Central memory CD8-positive, alpha-beta T cell (primary cell): ENCODE measurements at regions not wholly inside any gene's neighbourhood (a gene's known extent, or its start where the extent isn't known, plus 50 kb on each side); places are given as distances from the start of the nearest gene placed in this dataset.

Source experiments
- ATAC-seq: fragments of 150-1000 bp; cut with Tn5 transposase; replicated peaks from 2 replicates; pipeline ENCODE4 v1.10.0; 2022; ENCODE audit warnings: mild to moderate bottlenecking, moderate FRiP score, moderate number of reproducible peaks; ENCODE audit not compliant: poor library complexity, severe bottlenecking; ENCODE audit errors: extremely low read depth
- DNase-seq, 2 donors: peaks; one replicate each; pipeline ENCODE4 v3.0.0; 2021; ENCODE audit warnings: low spot score in 2 of 2
- H3K27ac Mint-ChIP-seq: one replicate; pipeline ENCODE4 v1.8.0; 2022; ENCODE audit warnings: low read depth, mild to moderate bottlenecking, moderate library complexity, mixed read lengths
- H3K27me3 Mint-ChIP-seq: one replicate; pipeline ENCODE4 v1.8.0; 2022; ENCODE audit warnings: mixed read lengths
- H3K36me3 Mint-ChIP-seq: one replicate; pipeline ENCODE4 v1.8.0; 2022; ENCODE audit warnings: mild to moderate bottlenecking, moderate library complexity, mixed read lengths; ENCODE audit not compliant: insufficient read depth
- H3K4me1 Mint-ChIP-seq: one replicate; pipeline ENCODE4 v1.8.0; 2022; ENCODE audit warnings: mixed read lengths
- H3K4me3 Mint-ChIP-seq: one replicate; pipeline ENCODE4 v1.8.0; 2022; ENCODE audit warnings: mild to moderate bottlenecking, moderate library complexity, mixed read lengths
- H3K9me3 Mint-ChIP-seq: one replicate; pipeline ENCODE4 v1.8.0; 2022; ENCODE audit warnings: mixed read lengths

GRCh38 chr7:22589641-22590201 lies 89.7 kb upstream of the STEAP1B start:
- ATAC-seq = no peak
- Mint-ChIP-seq H3K27me3 (peaks cover 25% of the 10 kb centered on the region), H3K4me1 (peaks cover 5% of the 10 kb centered on the region), H3K4me3 (no peak overlapping the region), H3K27ac (no peak overlapping the region), H3K9me3 (no peaks in the 10 kb centered on the region), H3K36me3 (no peaks in the 10 kb centered on the region)
- no peak for DNase-seq

GRCh38 chr7:22588351-22588750 lies 88.4 kb upstream of the STEAP1B start:
- DNase-seq = no peak
- Mint-ChIP-seq H3K4me1 (peaks cover 5% of the 10 kb centered on the region), H3K27ac (no peak overlapping the region), H3K9me3 (no peaks in the 10 kb centered on the region), H3K4me3 (no peak overlapping the region), H3K27me3 (peaks cover 25% of the 10 kb centered on the region), H3K36me3 (no peaks in the 10 kb centered on the region)
- no peak for ATAC-seq

GRCh38 chr7:22587322-22587721 lies 87.3 kb upstream of the STEAP1B start:
- DNase-seq (no peak), ATAC-seq (no peak)
- Mint-ChIP-seq H3K4me3 (no peak overlapping the region), H3K27me3 (peaks cover 16% of the 10 kb centered on the region), H3K36me3 (no peaks in the 10 kb centered on the region), H3K27ac (peak overlapping the region; percentile 11), H3K9me3 (no peaks in the 10 kb centered on the region), H3K4me1 (peaks cover 5% of the 10 kb centered on the region)

GRCh38 chr7:22586786-22587140 lies 86.8 kb upstream of the STEAP1B start:
- Mint-ChIP-seq H3K4me3 (no peak overlapping the region), H3K9me3 (no peaks in the 10 kb centered on the region), H3K36me3 (no peaks in the 10 kb centered on the region), H3K4me1 (peaks cover 5% of the 10 kb centered on the region), H3K27ac (peak overlapping the region; percentile 11), H3K27me3 (peaks cover 11% of the 10 kb centered on the region)
- DNase-seq (no peak), ATAC-seq (no peak)

- DNase-seq = no peak
- H3K4me3 Mint-ChIP-seq = no peak overlapping the region
- H3K4me1 Mint-ChIP-seq = peaks cover 5% of the 10 kb centered on the region
- H3K36me3 Mint-ChIP-seq = no peaks in the 10 kb centered on the region
- H3K27me3 Mint-ChIP-seq = peaks cover 11% of the 10 kb centered on the region
- H3K27ac Mint-ChIP-seq = no peak overlapping the region
- ATAC-seq = no peak
- H3K9me3 Mint-ChIP-seq = no peaks in the 10 kb centered on the region
Measured at GRCh38 chr7:22586101-22586785, 86.3 kb upstream of the STEAP1B start.

- no peaks in the 10 kb centered on the region for H3K36me3 Mint-ChIP-seq
- ATAC-seq = no peak
- H3K27me3 Mint-ChIP-seq = no peaks in the 10 kb centered on the region
- DNase-seq = no peak
- no peaks in the 10 kb centered on the region for H3K9me3 Mint-ChIP-seq
- H3K4me3 Mint-ChIP-seq = no peak overlapping the region
- peaks cover 5% of the 10 kb centered on the region for H3K4me1 Mint-ChIP-seq
- H3K27ac Mint-ChIP-seq = no peak overlapping the region
Measured at GRCh38 chr7:22584179-22584578, 84.2 kb upstream of the STEAP1B start.

- ATAC-seq = no peak
- H3K9me3 Mint-ChIP-seq = no peaks in the 10 kb centered on the region
- H3K27me3 Mint-ChIP-seq = no peaks in the 10 kb centered on the region
- peaks cover 5% of the 10 kb centered on the region for H3K4me1 Mint-ChIP-seq
- no peak overlapping the region for H3K4me3 Mint-ChIP-seq
- no peaks in the 10 kb centered on the region for H3K36me3 Mint-ChIP-seq
- H3K27ac Mint-ChIP-seq = no peak overlapping the region
- DNase-seq = no peak
Measured at GRCh38 chr7:22582863-22583622, 83.1 kb upstream of the STEAP1B start.

GRCh38 chr7:22581099-22581498 lies 81.1 kb upstream of the STEAP1B start:
- no peak overlapping the region for H3K27ac Mint-ChIP-seq
- no peak overlapping the region for H3K4me3 Mint-ChIP-seq
- ATAC-seq = no peak
- H3K36me3 Mint-ChIP-seq = no peaks in the 10 kb centered on the region
- no peak for DNase-seq
- H3K9me3 Mint-ChIP-seq = no peaks in the 10 kb centered on the region
- H3K4me1 Mint-ChIP-seq = no peaks in the 10 kb centered on the region
- H3K27me3 Mint-ChIP-seq = no peaks in the 10 kb centered on the region

GRCh38 chr7:22579961-22580360 lies 80.0 kb upstream of the STEAP1B start:
- DNase-seq (no peak), ATAC-seq (no peak)
- Mint-ChIP-seq H3K4me1 (no peaks in the 10 kb centered on the region), H3K36me3 (no peaks in the 10 kb centered on the region), H3K27me3 (no peaks in the 10 kb centered on the region), H3K4me3 (no peak overlapping the region), H3K27ac (no peak overlapping the region), H3K9me3 (no peaks in the 10 kb centered on the region)

GRCh38 chr7:22578007-22578733 lies 78.2 kb upstream of the STEAP1B start:
- Mint-ChIP-seq H3K27ac (no peak overlapping the region), H3K4me3 (no peak overlapping the region), H3K4me1 (no peaks in the 10 kb centered on the region), H3K9me3 (no peaks in the 10 kb centered on the region), H3K27me3 (peaks cover 4% of the 10 kb centered on the region), H3K36me3 (no peaks in the 10 kb centered on the region)
- DNase-seq (no peak), ATAC-seq (no peak)

- H3K4me1 Mint-ChIP-seq = no peaks in the 10 kb centered on the region
- DNase-seq (no peak), ATAC-seq (no peak)
- no peak overlapping the region for H3K27ac Mint-ChIP-seq
- H3K9me3 Mint-ChIP-seq = no peaks in the 10 kb centered on the region
- H3K27me3 Mint-ChIP-seq = peaks cover 10% of the 10 kb centered on the region
- H3K36me3 Mint-ChIP-seq = no peaks in the 10 kb centered on the region
- no peak overlapping the region for H3K4me3 Mint-ChIP-seq
Measured at GRCh38 chr7:22577470-22578001, 77.5 kb upstream of the STEAP1B start.

- no peak overlapping the region for H3K27ac Mint-ChIP-seq
- no peak overlapping the region for H3K4me3 Mint-ChIP-seq
- peaks cover 14% of the 10 kb centered on the region for H3K27me3 Mint-ChIP-seq
- no peak for ATAC-seq
- H3K4me1 Mint-ChIP-seq = no peaks in the 10 kb centered on the region
- DNase-seq = no peak
- no peaks in the 10 kb centered on the region for H3K36me3 Mint-ChIP-seq
- H3K9me3 Mint-ChIP-seq = no peaks in the 10 kb centered on the region
Measured at GRCh38 chr7:22576612-22577469, 76.9 kb upstream of the STEAP1B start.
